ENCODE measurements at regions not wholly inside any gene's neighbourhood (a gene's known extent, or its start where the extent isn't known, plus 50 kb on each side); places are given as distances from the start of the nearest gene placed in this dataset.

DNA sequence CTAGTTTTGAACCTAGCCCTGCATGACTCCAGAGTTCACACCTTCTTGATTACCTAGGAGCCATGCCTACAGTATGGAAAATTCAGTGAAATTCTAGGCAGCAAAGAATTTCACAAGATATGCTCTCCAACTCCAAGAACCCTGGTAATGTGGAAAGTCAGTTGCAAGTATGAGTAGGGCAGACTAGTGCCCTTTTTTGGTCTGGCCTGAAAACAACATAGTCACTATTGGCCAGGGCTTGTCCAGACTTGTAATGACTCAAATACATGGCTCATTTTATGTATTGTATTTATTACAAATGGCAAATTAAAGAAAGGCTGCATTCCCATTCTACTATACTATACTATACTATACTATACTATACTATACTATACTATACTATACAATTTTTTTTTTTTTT is 160.4 kb downstream of the ESM1 start:
- no peak overlapping the region for H3K27ac Mint-ChIP-seq
- no peaks in the 10 kb centered on the region for H3K4me1 ChIP-seq (ENCODE audit: insufficient read depth, low read length)
- H3K9me3 Mint-ChIP-seq: no peaks in the 10 kb centered on the region
- H3K4me1 Mint-ChIP-seq: no peaks in the 10 kb centered on the region
- intact Hi-C loops (cut with micrococcal nuclease): no loop called here
- no peaks in the 10 kb centered on the region for H3K9me3 ChIP-seq (ENCODE audit: control insufficient read depth in 1 of 2, low read length in 2 of 2)
- DNase-seq: no peak
- no peak overlapping the region for H3K27ac ChIP-seq (ENCODE audit: low read depth, low read length)
- H3K27me3 ChIP-seq (ENCODE audit: insufficient read depth, low read length): no peaks in the 10 kb centered on the region
- H3K36me3 Mint-ChIP-seq: no peaks in the 10 kb centered on the region
- no peak overlapping the region for H3K4me3 ChIP-seq (ENCODE audit: low read length in 2 of 2)
- ChIA-PET POLR2A (ENCODE audit: partially characterized antibody) (interaction anchor here (1.4 kb wide), 1 partner anchor 19 kb away, joined by 4 read pairs; no protein-coding TSS in a partner anchor), CTCF (ENCODE audit: partially characterized antibody) (interaction anchor here (1.2 to 1.6 kb wide), 2 partner anchors 20 to 72 kb away, joined by 3 to 4 read pairs; no protein-coding TSS in a partner anchor)
- peaks cover 0 to 1% of the 10 kb centered on the region in 2 donors for H3K27me3 Mint-ChIP-seq
- H3K4me3 Mint-ChIP-seq: no peak overlapping the region
- no peaks in the 10 kb centered on the region for H3K36me3 ChIP-seq (ENCODE audit: insufficient read depth, low read length)

DNA sequence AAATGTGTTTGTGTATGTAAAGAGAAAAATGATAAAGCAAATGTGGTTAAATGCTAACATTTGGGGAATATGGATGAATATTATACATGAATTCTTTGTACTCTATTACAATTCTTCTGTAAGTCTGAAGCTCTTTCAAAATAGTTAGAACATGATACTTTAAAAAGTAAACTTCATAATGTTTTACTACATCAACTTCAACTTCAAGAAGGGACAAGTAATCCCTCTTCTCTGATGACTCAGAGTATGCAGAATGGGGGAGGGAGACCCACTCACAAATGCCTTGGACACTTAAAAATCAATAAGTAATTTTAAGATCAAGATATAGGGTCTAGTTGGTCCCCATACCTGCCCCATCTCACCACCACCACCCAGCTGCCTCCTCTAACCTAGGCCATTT is 162.4 kb downstream of the ESM1 start:
- Mint-ChIP-seq H3K27ac (no peak overlapping the region), H3K27me3 (peaks cover 0 to 1% of the 10 kb centered on the region in 2 donors), H3K36me3 (no peaks in the 10 kb centered on the region), H3K9me3 (no peaks in the 10 kb centered on the region), H3K4me3 (no peak overlapping the region), H3K4me1 (no peaks in the 10 kb centered on the region)
- no peak for DNase-seq
- H3K4me3 ChIP-seq (ENCODE audit: low read length in 2 of 2): no peak overlapping the region
- intact Hi-C loops (cut with micrococcal nuclease): no loop called here
- ChIA-PET CTCF (ENCODE audit: partially characterized antibody) (no interaction called here), POLR2A (ENCODE audit: partially characterized antibody) (no interaction called here)
- H3K4me1 ChIP-seq (ENCODE audit: insufficient read depth, low read length): no peaks in the 10 kb centered on the region
- H3K36me3 ChIP-seq (ENCODE audit: insufficient read depth, low read length): no peaks in the 10 kb centered on the region
- no peaks in the 10 kb centered on the region for H3K27me3 ChIP-seq (ENCODE audit: insufficient read depth, low read length)
- H3K27ac ChIP-seq (ENCODE audit: low read depth, low read length): no peak overlapping the region
- H3K9me3 ChIP-seq (ENCODE audit: control insufficient read depth in 1 of 2, low read length in 2 of 2): no peaks in the 10 kb centered on the region

DNA sequence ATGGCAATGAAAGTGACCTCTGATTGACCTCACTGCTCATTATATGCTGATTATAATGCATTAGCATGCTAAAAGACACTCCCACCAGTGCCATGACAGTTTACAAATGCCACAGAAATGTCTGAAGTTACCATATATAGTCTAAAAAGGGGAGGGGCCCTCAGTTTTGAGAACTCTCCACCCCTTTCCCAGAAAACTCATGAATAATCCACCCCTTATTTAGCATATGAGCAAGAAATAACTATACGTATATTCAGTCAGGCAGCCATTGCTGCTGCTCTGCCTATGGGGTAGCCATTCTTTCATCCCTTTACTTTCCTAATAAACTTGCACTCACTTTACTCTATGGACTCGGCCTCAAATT is 163.1 kb downstream of the ESM1 start:
- Mint-ChIP-seq H3K4me3 (no peak overlapping the region), H3K36me3 (no peaks in the 10 kb centered on the region), H3K27me3 (peaks cover 0 to 1% of the 10 kb centered on the region in 2 donors)

GRCh38 chr5:54821445-54822323 is 163.7 kb downstream of the ESM1 start:
- H3K27me3 Mint-ChIP-seq: peaks cover 0 to 1% of the 10 kb centered on the region in 2 donors
- POLR2A ChIA-PET (ENCODE audit: partially characterized antibody): no interaction called here

More for the DNA sequence above, 163.1 kb downstream of the ESM1 start:
- H3K27me3 ChIP-seq (ENCODE audit: insufficient read depth, low read length): no peaks in the 10 kb centered on the region
- no peak overlapping the region for H3K27ac ChIP-seq (ENCODE audit: low read depth, low read length)
- H3K36me3 ChIP-seq (ENCODE audit: insufficient read depth, low read length): no peaks in the 10 kb centered on the region
- H3K4me1 ChIP-seq (ENCODE audit: insufficient read depth, low read length): no peaks in the 10 kb centered on the region
- no peak overlapping the region for H3K4me3 ChIP-seq (ENCODE audit: low read length in 2 of 2)
- no peak overlapping the region for H3K27ac Mint-ChIP-seq
- DNase-seq: no peak
- H3K9me3 Mint-ChIP-seq: no peaks in the 10 kb centered on the region
- ChIA-PET CTCF (ENCODE audit: partially characterized antibody) (no interaction called here), POLR2A (ENCODE audit: partially characterized antibody) (no interaction called here)
- no peaks in the 10 kb centered on the region for H3K4me1 Mint-ChIP-seq
- no peaks in the 10 kb centered on the region for H3K9me3 ChIP-seq (ENCODE audit: control insufficient read depth in 1 of 2, low read length in 2 of 2)
- intact Hi-C loops (cut with micrococcal nuclease): no loop called here

GRCh38 chr5:54820346-54821134 is 164.9 kb downstream of the ESM1 start:
- H3K36me3 ChIP-seq (ENCODE audit: insufficient read depth, low read length): no peaks in the 10 kb centered on the region
- intact Hi-C loops (cut with micrococcal nuclease): no loop called here
- H3K27me3 ChIP-seq (ENCODE audit: insufficient read depth, low read length): no peaks in the 10 kb centered on the region
- H3K36me3 Mint-ChIP-seq: no peaks in the 10 kb centered on the region
- H3K4me3 Mint-ChIP-seq: no peak overlapping the region
- H3K4me1 ChIP-seq (ENCODE audit: insufficient read depth, low read length): no peaks in the 10 kb centered on the region
- no peak for DNase-seq
- H3K9me3 ChIP-seq (ENCODE audit: control insufficient read depth in 1 of 2, low read length in 2 of 2): no peaks in the 10 kb centered on the region
- H3K9me3 Mint-ChIP-seq: peaks cover 0 to 3% (median 0%) of the 10 kb centered on the region in 8 donors
- H3K4me1 Mint-ChIP-seq: no peaks in the 10 kb centered on the region
- no peak overlapping the region for H3K27ac Mint-ChIP-seq
- ChIA-PET POLR2A (ENCODE audit: partially characterized antibody) (interaction anchor here (1.6 kb wide), 1 partner anchor 147 kb away, joined by 5 read pairs; no protein-coding TSS in a partner anchor), CTCF (ENCODE audit: partially characterized antibody) (interaction anchor here (1.0 to 2.1 kb wide), 3 partner anchors 24 to 304 kb away, joined by 3 to 10 read pairs (median 4); no protein-coding TSS in a partner anchor)
- peaks cover 5 to 6% of the 10 kb centered on the region in 2 donors for H3K27me3 Mint-ChIP-seq
- H3K27ac ChIP-seq (ENCODE audit: low read depth, low read length): no peak overlapping the region
- H3K4me3 ChIP-seq (ENCODE audit: low read length in 2 of 2): no peak overlapping the region

More at GRCh38 chr5:54821445-54822323, 163.7 kb downstream of the ESM1 start:
- no peaks in the 10 kb centered on the region for H3K9me3 Mint-ChIP-seq
- H3K9me3 ChIP-seq (ENCODE audit: control insufficient read depth in 1 of 2, low read length in 2 of 2): no peaks in the 10 kb centered on the region
- H3K27ac ChIP-seq (ENCODE audit: low read depth, low read length): no peak overlapping the region
- no peaks in the 10 kb centered on the region for H3K36me3 ChIP-seq (ENCODE audit: insufficient read depth, low read length)
- no peak overlapping the region for H3K4me3 Mint-ChIP-seq
- no peaks in the 10 kb centered on the region for H3K4me1 ChIP-seq (ENCODE audit: insufficient read depth, low read length)
- intact Hi-C loops (cut with micrococcal nuclease): no loop called here
- no peak overlapping the region for H3K27ac Mint-ChIP-seq
- no peaks in the 10 kb centered on the region for H3K36me3 Mint-ChIP-seq
- no peaks in the 10 kb centered on the region for H3K4me1 Mint-ChIP-seq
- CTCF ChIA-PET (ENCODE audit: partially characterized antibody): interaction anchor here (1.6 to 2.1 kb wide), 2 partner anchors 22 to 305 kb away, joined by 4 to 10 read pairs; no protein-coding TSS in a partner anchor
- no peaks in the 10 kb centered on the region for H3K27me3 ChIP-seq (ENCODE audit: insufficient read depth, low read length)
- H3K4me3 ChIP-seq (ENCODE audit: low read length in 2 of 2): no peak overlapping the region
- DNase-seq: no peak

- H3K9me3 ChIP-seq (ENCODE audit: control insufficient read depth in 1 of 2, low read length in 2 of 2): no peaks in the 10 kb centered on the region
- POLR2A ChIA-PET (ENCODE audit: partially characterized antibody): no interaction called here
- no peaks in the 10 kb centered on the region for H3K4me1 Mint-ChIP-seq
- H3K9me3 Mint-ChIP-seq: peaks cover 0 to 14% (median 3%) of the 10 kb centered on the region in 8 donors
- no peaks in the 10 kb centered on the region for H3K4me1 ChIP-seq (ENCODE audit: insufficient read depth, low read length)
- H3K27me3 Mint-ChIP-seq: peaks cover 1 to 2% of the 10 kb centered on the region in 2 donors
- H3K36me3 Mint-ChIP-seq: no peaks in the 10 kb centered on the region
- no peak overlapping the region for H3K27ac Mint-ChIP-seq
- no peak overlapping the region for H3K27ac ChIP-seq (ENCODE audit: low read depth, low read length)
- CTCF ChIA-PET (ENCODE audit: partially characterized antibody): no interaction called here
- intact Hi-C loops (cut with micrococcal nuclease): no loop called here
- H3K4me3 Mint-ChIP-seq: no peak overlapping the region
- no peaks in the 10 kb centered on the region for H3K36me3 ChIP-seq (ENCODE audit: insufficient read depth, low read length)
- no peaks in the 10 kb centered on the region for H3K27me3 ChIP-seq (ENCODE audit: insufficient read depth, low read length)
- H3K4me3 ChIP-seq (ENCODE audit: low read length in 2 of 2): no peak overlapping the region
- DNase-seq: no peak
These were observed 178.0 kb downstream of the ESM1 start for GRCh38 chr5:54807421-54807820.

- CTCF ChIA-PET (ENCODE audit: partially characterized antibody): no interaction called here
- no peaks in the 10 kb centered on the region for H3K36me3 Mint-ChIP-seq
- H3K27me3 ChIP-seq (ENCODE audit: insufficient read depth, low read length): no peaks in the 10 kb centered on the region
These were observed 180.9 kb downstream of the ESM1 start for GRCh38 chr5:54804521-54804920.

More at GRCh38 chr5:54804521-54804920, 180.9 kb downstream of the ESM1 start:
- no peak overlapping the region for H3K27ac ChIP-seq (ENCODE audit: low read depth, low read length)
- H3K9me3 ChIP-seq (ENCODE audit: control insufficient read depth in 1 of 2, low read length in 2 of 2): no peaks in the 10 kb centered on the region
- H3K4me1 ChIP-seq (ENCODE audit: insufficient read depth, low read length): no peaks in the 10 kb centered on the region
- intact Hi-C loops (cut with micrococcal nuclease): no loop called here
- H3K27ac Mint-ChIP-seq: no peak overlapping the region
- H3K4me1 Mint-ChIP-seq: no peaks in the 10 kb centered on the region
- POLR2A ChIA-PET (ENCODE audit: partially characterized antibody): no interaction called here
- H3K4me3 ChIP-seq (ENCODE audit: low read length in 2 of 2): no peak overlapping the region
- no peak for DNase-seq
- no peaks in the 10 kb centered on the region for H3K36me3 ChIP-seq (ENCODE audit: insufficient read depth, low read length)
- H3K9me3 Mint-ChIP-seq: peaks cover 0 to 8% (median 0%) of the 10 kb centered on the region in 8 donors
- H3K27me3 Mint-ChIP-seq: no peaks in the 10 kb centered on the region
- H3K4me3 Mint-ChIP-seq: no peak overlapping the region
